CD4-positive, alpha-beta memory T cell (primary cell): ENCODE measurements at regions not wholly inside any gene's neighbourhood (a gene's known extent, or its start where the extent isn't known, plus 50 kb on each side); places are given as distances from the start of the nearest gene placed in this dataset.

Experiments used
- CTCF ChIA-PET: fragments of 350-600 bp; sonication (Branson Sonifier 250); formaldehyde crosslinking; loops from one replicate; lab custom pipeline; 2021; ENCODE audit warnings: inconsistent platforms; ENCODE audit not compliant: partially characterized antibody; lab: Charles Lee
- POLR2A ChIA-PET: fragments of 350-600 bp; sonication (Branson Sonifier 250); formaldehyde crosslinking; loops from one replicate; lab custom pipeline; 2021; ENCODE audit not compliant: partially characterized antibody; lab: Charles Lee
- DNase-seq, 5 donors: peaks; one replicate each; pipeline versions ENCODE4 v3.0.0 to v3.0.0-alpha.2; 2020 to 2022; ENCODE audit warnings: mixed read lengths in 1 of 5
- H3K27ac ChIP-seq: one replicate; pipeline ENCODE4 v1.7.0; 2013; ENCODE audit warnings: low read depth, low read length
- H3K27me3 ChIP-seq: 2 replicates; pipeline ENCODE4 v1.7.0; 2013; ENCODE audit warnings: mild to moderate bottlenecking, low read length, moderate library complexity; ENCODE audit not compliant: insufficient read depth
- H3K36me3 ChIP-seq: 2 replicates; pipeline ENCODE4 v1.7.0; 2013; ENCODE audit warnings: mild to moderate bottlenecking, low read length, moderate library complexity; ENCODE audit not compliant: insufficient read depth
- H3K4me1 ChIP-seq: 2 replicates; pipeline ENCODE4 v1.7.0; 2013; ENCODE audit warnings: mild to moderate bottlenecking, low read length, moderate library complexity; ENCODE audit not compliant: insufficient read depth
- H3K4me3 ChIP-seq, 2 donors: one replicate each; pipeline ENCODE4 v1.7.0; 2013; ENCODE audit warnings: low read length in 2 of 2, mild to moderate bottlenecking in 1 of 2
- H3K9me3 ChIP-seq, 2 donors: one replicate each; pipeline ENCODE4 v1.7.0; 2013; ENCODE audit warnings: low read length in 2 of 2, control low read depth in 1 of 2; ENCODE audit not compliant: control insufficient read depth in 1 of 2
- H3K27ac Mint-ChIP-seq, 7 donors: one replicate each; pipeline ENCODE4 v1.8.0; 2020 to 2021; ENCODE audit warnings: mixed read lengths in 7 of 7, mild to moderate bottlenecking in 6 of 7, inconsistent platforms in 3 of 7, moderate library complexity in 3 of 7
- H3K27me3 Mint-ChIP-seq, 2 donors: one replicate each; pipeline ENCODE4 v1.8.0; 2020 to 2021; ENCODE audit warnings: mixed read lengths in 2 of 2
- H3K36me3 Mint-ChIP-seq, 2 donors: one replicate each; pipeline ENCODE4 v1.8.0; 2020 to 2021; ENCODE audit warnings: mixed read lengths in 2 of 2, inconsistent platforms in 1 of 2, mild to moderate bottlenecking in 1 of 2
- H3K4me1 Mint-ChIP-seq, 4 donors: one replicate each; pipeline ENCODE4 v1.8.0; 2020 to 2021; ENCODE audit warnings: mixed read lengths in 4 of 4, mild to moderate bottlenecking in 1 of 4
- H3K4me3 Mint-ChIP-seq, 8 donors: one replicate each; pipeline ENCODE4 v1.8.0; 2020 to 2021; ENCODE audit warnings: mixed read lengths in 8 of 8, mild to moderate bottlenecking in 7 of 8, moderate library complexity in 6 of 8, inconsistent platforms in 3 of 8
- H3K9me3 Mint-ChIP-seq, 8 donors: one replicate each; pipeline ENCODE4 v1.8.0; 2020 to 2021; ENCODE audit warnings: mixed read lengths in 8 of 8, mild to moderate bottlenecking in 5 of 8, inconsistent platforms in 3 of 8, moderate library complexity in 1 of 8
- intact Hi-C: fragments of 100-400 bp; cut with micrococcal nuclease; formaldehyde crosslinking; loops from one replicate; pipeline ENCODE4 v1.15.1; 2023

GRCh38 chr5:61675015-61675692 lies 343.1 kb downstream of the ZSWIM6 start:
- H3K27me3 ChIP-seq: no peaks in the 10 kb centered on the region
- H3K9me3 Mint-ChIP-seq: no peaks in the 10 kb centered on the region
- DNase-seq: no peak
- H3K27me3 Mint-ChIP-seq: peaks cover 0 to 9% of the 10 kb centered on the region in 2 donors
- H3K4me3 ChIP-seq: no peak overlapping the region
- no peak overlapping the region for H3K27ac ChIP-seq
- no peaks in the 10 kb centered on the region for H3K9me3 ChIP-seq
- no peaks in the 10 kb centered on the region for H3K36me3 Mint-ChIP-seq
- ChIA-PET POLR2A (no interaction called here), CTCF (no interaction called here)
- no peaks in the 10 kb centered on the region for H3K36me3 ChIP-seq
- H3K4me3 Mint-ChIP-seq: no peak overlapping the region
- intact Hi-C loops: no loop called here
- no peaks in the 10 kb centered on the region for H3K4me1 ChIP-seq
- no peak overlapping the region for H3K27ac Mint-ChIP-seq
- no peaks in the 10 kb centered on the region for H3K4me1 Mint-ChIP-seq

GRCh38 chr5:61677220-61677619 lies 345.2 kb downstream of the ZSWIM6 start:
- Mint-ChIP-seq H3K4me3 (no peak overlapping the region), H3K9me3 (no peaks in the 10 kb centered on the region), H3K36me3 (no peaks in the 10 kb centered on the region), H3K27ac (no peak overlapping the region), H3K4me1 (no peaks in the 10 kb centered on the region), H3K27me3 (peaks cover 0 to 6% of the 10 kb centered on the region in 2 donors)
- ChIA-PET POLR2A (no interaction called here), CTCF (no interaction called here)
- Histone ChIP-seq H3K4me1 (no peaks in the 10 kb centered on the region), H3K36me3 (no peaks in the 10 kb centered on the region), H3K4me3 (no peak overlapping the region), H3K9me3 (no peaks in the 10 kb centered on the region), H3K27me3 (no peaks in the 10 kb centered on the region), H3K27ac (no peak overlapping the region)
- intact Hi-C loops: no loop called here
- no peak for DNase-seq

- H3K27ac Mint-ChIP-seq: no peak overlapping the region
- ChIA-PET CTCF (interaction anchor here (1.2 kb wide), 1 partner anchor 20 kb away, joined by 3 read pairs; no protein-coding TSS in a partner anchor), POLR2A (no interaction called here)
- Histone ChIP-seq H3K4me1 (no peaks in the 10 kb centered on the region), H3K4me3 (no peak overlapping the region), H3K9me3 (no peaks in the 10 kb centered on the region), H3K27me3 (no peaks in the 10 kb centered on the region), H3K36me3 (no peaks in the 10 kb centered on the region), H3K27ac (no peak overlapping the region)
- H3K4me3 Mint-ChIP-seq: no peak overlapping the region
- DNase-seq: no peak
- intact Hi-C loops: no loop called here
- H3K9me3 Mint-ChIP-seq: no peaks in the 10 kb centered on the region
- no peaks in the 10 kb centered on the region for H3K4me1 Mint-ChIP-seq
- peaks cover 0 to 6% of the 10 kb centered on the region in 2 donors for H3K27me3 Mint-ChIP-seq
- no peaks in the 10 kb centered on the region for H3K36me3 Mint-ChIP-seq
Measured at GRCh38 chr5:61678966-61679365, 346.9 kb downstream of the ZSWIM6 start.

- no peaks in the 10 kb centered on the region for H3K27me3 ChIP-seq
- H3K36me3 ChIP-seq: no peaks in the 10 kb centered on the region
- intact Hi-C loops: no loop called here
- no peak overlapping the region for H3K4me3 ChIP-seq
- CTCF ChIA-PET: interaction anchor here (0.6 to 1.5 kb wide), 2 partner anchors 14 to 22 kb away, joined by 3 read pairs; no protein-coding TSS in a partner anchor
- H3K27ac ChIP-seq: no peak overlapping the region
- Mint-ChIP-seq H3K27me3 (peaks cover 0 to 8% of the 10 kb centered on the region in 2 donors), H3K4me1 (no peaks in the 10 kb centered on the region), H3K4me3 (no peak overlapping the region), H3K9me3 (no peaks in the 10 kb centered on the region), H3K36me3 (no peaks in the 10 kb centered on the region), H3K27ac (no peak overlapping the region)
- DNase-seq: no peak
- no peaks in the 10 kb centered on the region for H3K4me1 ChIP-seq
- no peaks in the 10 kb centered on the region for H3K9me3 ChIP-seq
- POLR2A ChIA-PET: no interaction called here
Measured at GRCh38 chr5:61679562-61679961, 347.5 kb downstream of the ZSWIM6 start.

GRCh38 chr5:61680247-61680646 lies 348.2 kb downstream of the ZSWIM6 start:
- DNase-seq: no peak
- H3K27ac ChIP-seq: no peak overlapping the region
- Mint-ChIP-seq H3K27ac (no peak overlapping the region), H3K9me3 (no peaks in the 10 kb centered on the region), H3K36me3 (no peaks in the 10 kb centered on the region), H3K4me3 (no peak overlapping the region), H3K27me3 (peaks cover 0 to 8% of the 10 kb centered on the region in 2 donors), H3K4me1 (no peaks in the 10 kb centered on the region)
- intact Hi-C loops: no loop called here
- no peaks in the 10 kb centered on the region for H3K4me1 ChIP-seq
- no peak overlapping the region for H3K4me3 ChIP-seq
- CTCF ChIA-PET: interaction anchor here (1.5 kb wide), 1 partner anchor 23 kb away, joined by 3 read pairs; no protein-coding TSS in a partner anchor
- H3K36me3 ChIP-seq: no peaks in the 10 kb centered on the region
- no peaks in the 10 kb centered on the region for H3K9me3 ChIP-seq
- H3K27me3 ChIP-seq: no peaks in the 10 kb centered on the region
- POLR2A ChIA-PET: no interaction called here

GRCh38 chr5:61683148-61683547 lies 351.1 kb downstream of the ZSWIM6 start:
- intact Hi-C loops: no loop called here
- H3K36me3 Mint-ChIP-seq: no peaks in the 10 kb centered on the region

GRCh38 chr5:61683926-61684325 lies 351.9 kb downstream of the ZSWIM6 start:
- Histone ChIP-seq H3K27me3 (no peaks in the 10 kb centered on the region), H3K4me3 (no peak overlapping the region), H3K27ac (no peak overlapping the region), H3K36me3 (no peaks in the 10 kb centered on the region), H3K4me1 (no peaks in the 10 kb centered on the region), H3K9me3 (no peaks in the 10 kb centered on the region)
- ChIA-PET POLR2A (no interaction called here), CTCF (interaction anchor here (0.9 kb wide), 1 partner anchor 26 kb away, joined by 3 read pairs; no protein-coding TSS in a partner anchor)
- Mint-ChIP-seq H3K36me3 (no peaks in the 10 kb centered on the region), H3K9me3 (peaks cover 0 to 2% (median 0%) of the 10 kb centered on the region in 8 donors), H3K27ac (no peak overlapping the region), H3K4me1 (no peaks in the 10 kb centered on the region), H3K4me3 (no peak overlapping the region), H3K27me3 (peaks cover 6 to 11% of the 10 kb centered on the region in 2 donors)
- no peak for DNase-seq
- intact Hi-C loops: no loop called here

More at GRCh38 chr5:61683148-61683547, 351.1 kb downstream of the ZSWIM6 start:
- Histone ChIP-seq H3K4me1 (no peaks in the 10 kb centered on the region), H3K27ac (no peak overlapping the region), H3K27me3 (no peaks in the 10 kb centered on the region), H3K4me3 (no peak overlapping the region), H3K36me3 (no peaks in the 10 kb centered on the region), H3K9me3 (no peaks in the 10 kb centered on the region)
- peaks cover 6 to 15% of the 10 kb centered on the region in 2 donors for H3K27me3 Mint-ChIP-seq
- no peaks in the 10 kb centered on the region for H3K4me1 Mint-ChIP-seq
- ChIA-PET CTCF (interaction anchor here (0.9 kb wide), 1 partner anchor 26 kb away, joined by 3 read pairs; no protein-coding TSS in a partner anchor), POLR2A (no interaction called here)
- H3K9me3 Mint-ChIP-seq: peaks cover 0 to 2% (median 0%) of the 10 kb centered on the region in 8 donors
- DNase-seq: no peak
- H3K4me3 Mint-ChIP-seq: no peak overlapping the region
- H3K27ac Mint-ChIP-seq: no peak overlapping the region
